Tibial nerve (tissue), 3 donors: ENCODE measurements at regions not wholly inside any gene's neighbourhood (a gene's known extent, or its start where the extent isn't known, plus 50 kb on each side); places are given as distances from the start of the nearest gene placed in this dataset.
"Not testable (repeated sequence)": the region's sequence is repeated elsewhere in the genome, so short reads cannot be mapped to it uniquely, and the experiment has no call there.

Experiments
- POLR2A ChIP-seq, 2 donors: fragments of 450-650 bp; IDR thresholded peaks; one replicate each; pipeline ENCODE4 v1.6.1; 2017; ENCODE audit warnings: antibody characterized with exemption in 2 of 2, mild to moderate bottlenecking in 2 of 2, moderate library complexity in 2 of 2
- TF ChIP-seq, protein P1 (sequence below), 5 experiments: fragments of 200-600 bp in 3 of 5; fragments of 450-650 bp in 2 of 5; sonication (generic) in 3 of 5; IDR thresholded peaks; one replicate each; pipeline ENCODE4 v1.5.1; 2016 to 2019; ENCODE audit warnings: antibody characterized with exemption in 5 of 5, mild to moderate bottlenecking in 3 of 5, moderate library complexity in 2 of 5

- TF ChIP-seq, protein P1, sequence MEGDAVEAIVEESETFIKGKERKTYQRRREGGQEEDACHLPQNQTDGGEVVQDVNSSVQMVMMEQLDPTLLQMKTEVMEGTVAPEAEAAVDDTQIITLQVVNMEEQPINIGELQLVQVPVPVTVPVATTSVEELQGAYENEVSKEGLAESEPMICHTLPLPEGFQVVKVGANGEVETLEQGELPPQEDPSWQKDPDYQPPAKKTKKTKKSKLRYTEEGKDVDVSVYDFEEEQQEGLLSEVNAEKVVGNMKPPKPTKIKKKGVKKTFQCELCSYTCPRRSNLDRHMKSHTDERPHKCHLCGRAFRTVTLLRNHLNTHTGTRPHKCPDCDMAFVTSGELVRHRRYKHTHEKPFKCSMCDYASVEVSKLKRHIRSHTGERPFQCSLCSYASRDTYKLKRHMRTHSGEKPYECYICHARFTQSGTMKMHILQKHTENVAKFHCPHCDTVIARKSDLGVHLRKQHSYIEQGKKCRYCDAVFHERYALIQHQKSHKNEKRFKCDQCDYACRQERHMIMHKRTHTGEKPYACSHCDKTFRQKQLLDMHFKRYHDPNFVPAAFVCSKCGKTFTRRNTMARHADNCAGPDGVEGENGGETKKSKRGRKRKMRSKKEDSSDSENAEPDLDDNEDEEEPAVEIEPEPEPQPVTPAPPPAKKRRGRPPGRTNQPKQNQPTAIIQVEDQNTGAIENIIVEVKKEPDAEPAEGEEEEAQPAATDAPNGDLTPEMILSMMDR (IDR thresholded peaks at IDR 0.05): not testable (repeated sequence)
- not testable (repeated sequence) for TF ChIP-seq POLR2A (IDR thresholded peaks at IDR 0.05)
Measured at GRCh38 chr2:195329784-195330183, 327.2 kb upstream of the SLC39A10 start.
